HG02759 (cell line): ENCODE measurements at regions not wholly inside any gene's neighbourhood (a gene's known extent, or its start where the extent isn't known, plus 50 kb on each side); places are given as distances from the start of the nearest gene placed in this dataset.
A peak's percentile ranks its signal among the peaks of the same experiment; 100 is the strongest.
"Not testable (repeated sequence)": the region's sequence is repeated elsewhere in the genome, so short reads cannot be mapped to it uniquely, and the experiment has no call there.

Experiments used
- ATAC-seq: cut with Tn5 transposase; IDR thresholded peaks from one replicate; pipeline ENCODE4 v1.9.1; 2021; ENCODE audit warnings: mild to moderate bottlenecking, moderate library complexity; ENCODE audit not compliant: unreplicated experiment

- no peak for ATAC-seq
Measured at GRCh38 chr15:79538527-79538926, 106.4 kb downstream of the MINAR1 start.

DNA sequence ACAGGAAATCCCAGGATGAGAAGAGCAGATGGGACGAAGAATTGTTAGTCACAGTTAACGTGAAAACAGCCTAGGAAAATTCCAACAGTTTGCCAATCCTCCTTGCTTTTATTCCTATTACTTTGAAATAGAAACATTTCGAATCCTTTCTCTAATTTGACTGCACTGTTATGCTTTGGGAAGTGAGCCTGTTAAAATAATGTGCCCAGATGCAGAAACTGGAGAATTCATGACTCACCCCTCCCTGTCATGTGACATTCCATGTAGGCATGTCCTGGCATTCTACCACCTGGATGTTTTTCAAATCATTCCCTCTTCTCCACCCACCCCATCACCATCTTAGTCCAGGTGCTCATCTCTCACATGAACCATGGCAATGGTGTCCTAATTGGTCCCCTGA, 107.3 kb downstream of the MINAR1 start:
- ATAC-seq: no peak

DNA sequence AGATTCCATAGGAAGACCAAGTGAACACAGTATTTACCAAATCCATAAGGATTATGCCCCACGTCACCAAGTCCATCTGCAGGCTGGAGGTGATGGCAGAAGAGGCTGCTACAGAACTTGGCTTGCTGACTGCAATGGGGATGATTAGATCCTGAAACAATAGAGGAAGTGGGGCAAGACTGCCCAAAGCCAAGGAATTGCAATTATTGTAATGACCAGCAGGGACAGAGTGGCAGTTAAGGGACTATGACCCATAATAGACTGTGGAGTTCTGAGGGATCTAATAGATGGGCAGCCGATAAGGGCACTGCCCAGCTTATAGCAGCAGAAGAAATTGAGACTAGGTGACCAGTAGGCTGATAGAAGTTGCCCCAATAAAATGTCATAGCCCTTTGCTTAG, 108.4 kb downstream of the MINAR1 start:
- no peak for ATAC-seq

DNA sequence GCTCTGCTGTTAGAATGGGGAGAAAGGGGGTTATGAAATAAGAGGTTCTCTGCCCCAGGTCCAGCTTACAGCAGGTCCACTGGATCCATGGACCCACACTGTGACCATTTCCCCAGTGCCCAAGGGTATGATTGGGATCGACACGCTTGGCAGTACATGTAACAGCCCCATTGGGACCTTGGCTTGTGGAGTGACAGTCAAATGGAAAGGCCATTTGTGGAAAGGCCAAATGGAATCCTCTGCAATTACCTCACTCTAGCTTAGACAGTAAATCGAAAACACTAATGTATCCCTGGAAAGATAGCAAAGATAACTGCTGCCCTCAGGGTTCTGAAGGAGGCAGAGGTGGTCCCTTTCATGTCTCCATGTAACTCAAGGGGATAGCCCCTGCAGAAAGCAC, 109.1 kb downstream of the MINAR1 start:
- ATAC-seq: no peak

- no peak for ATAC-seq
Measured at GRCh38 chr15:79543097-79543496, 111.0 kb downstream of the MINAR1 start.

- ATAC-seq: no peak
Measured at GRCh38 chr15:79549196-79549595, 117.1 kb downstream of the MINAR1 start.

DNA sequence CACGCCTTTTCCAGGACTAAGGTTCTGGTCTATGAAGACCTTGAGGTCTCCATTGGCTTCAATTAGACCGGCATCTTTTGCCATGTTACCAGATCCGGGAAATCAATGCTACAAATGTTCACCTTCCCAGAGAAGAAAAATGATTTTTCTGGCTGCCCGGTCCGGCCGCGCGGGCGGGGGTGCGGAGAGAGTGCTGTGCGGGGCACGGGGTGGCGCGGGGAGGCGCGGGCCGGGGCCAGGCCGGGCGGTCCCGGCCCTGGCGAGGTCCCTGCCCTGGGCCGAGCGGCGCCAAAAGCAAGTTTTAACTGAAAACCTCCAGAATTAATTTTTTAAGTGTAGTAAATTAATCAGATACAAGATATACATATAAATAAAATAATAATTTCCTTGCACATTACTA, 128.2 kb downstream of the MINAR1 start:
- no peak for ATAC-seq

DNA sequence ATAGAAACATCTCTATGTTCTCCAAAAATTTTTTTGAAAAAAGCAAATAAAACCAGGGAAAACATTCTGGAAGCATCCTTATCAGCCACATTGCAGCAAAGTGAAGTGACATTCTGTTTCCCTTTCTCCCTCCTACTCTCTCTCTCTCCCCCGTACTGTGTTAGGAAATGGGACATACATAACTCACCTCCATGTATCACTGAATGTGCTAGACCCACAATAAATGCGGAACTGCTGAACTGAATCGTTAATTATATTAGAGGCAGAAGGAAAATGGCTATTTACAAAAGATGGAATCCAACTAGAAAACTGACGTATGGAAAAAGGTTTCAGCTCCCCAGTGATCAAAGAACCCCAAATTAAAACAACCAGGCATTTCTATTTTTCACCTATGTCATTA, 129.8 kb downstream of the MINAR1 start:
- ATAC-seq: no peak

DNA sequence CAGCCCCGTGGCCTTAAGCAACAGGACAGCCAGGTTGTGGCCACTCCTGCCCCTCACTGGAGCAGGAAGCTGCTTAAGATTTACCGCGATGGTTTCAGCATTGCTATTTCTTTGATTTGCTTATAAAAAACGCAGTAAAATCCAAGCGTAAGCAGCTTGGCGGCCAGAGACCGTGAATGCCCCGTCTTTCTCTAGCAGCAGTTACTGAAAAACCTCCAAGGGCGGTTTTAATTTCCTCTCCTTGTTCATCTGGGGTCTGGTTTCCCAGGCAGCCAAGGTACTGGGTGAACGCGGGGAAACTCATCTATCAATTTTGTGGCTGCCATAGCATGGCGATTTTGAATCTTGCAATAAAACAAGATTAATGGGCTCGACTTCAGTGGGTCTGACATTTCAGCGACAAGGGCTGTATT, 130.3 kb downstream of the MINAR1 start:
- no peak for ATAC-seq

GRCh38 chr15:79562899-79563298, 130.8 kb downstream of the MINAR1 start:
- no peak for ATAC-seq

GRCh38 chr15:79570004-79570403, 137.9 kb downstream of the MINAR1 start:
- no peak for ATAC-seq

DNA sequence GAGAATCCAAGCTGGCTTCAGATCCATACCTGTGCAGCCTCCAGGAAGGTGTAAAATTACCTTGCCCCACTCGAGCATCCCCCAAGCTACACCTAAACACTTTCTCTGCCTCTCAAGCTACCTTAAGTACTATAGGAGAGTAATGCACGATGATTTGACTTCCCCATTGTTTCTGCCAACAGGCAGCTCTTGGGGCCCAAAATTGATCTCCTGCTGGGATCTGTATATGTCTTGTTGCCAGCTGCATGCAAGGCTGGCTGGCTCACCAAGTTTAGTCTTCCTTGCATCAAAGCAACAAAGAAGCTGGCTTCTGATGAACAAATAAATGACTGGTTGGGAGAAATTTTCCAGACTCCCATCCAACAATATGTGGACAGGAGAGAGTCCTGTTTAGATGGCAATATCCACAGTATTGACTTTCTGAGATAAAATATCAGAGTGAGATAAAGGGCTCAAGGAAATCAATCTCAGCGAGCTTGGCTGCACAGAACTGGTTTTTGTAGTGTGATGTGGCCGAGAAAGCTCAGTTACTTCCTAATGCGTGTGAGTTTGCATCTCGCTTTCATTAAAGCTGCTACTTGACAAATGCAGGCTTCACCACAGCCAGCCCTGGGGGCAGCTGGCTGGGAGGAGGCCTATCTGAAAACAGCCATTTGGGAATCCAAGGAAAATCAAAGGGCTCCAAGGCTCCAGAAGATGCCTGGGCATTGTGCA, 140.7 kb downstream of the MINAR1 start:
- ATAC-seq: no peak

GRCh38 chr15:79574431-79575273, 142.5 kb downstream of the MINAR1 start:
- not testable (repeated sequence) for ATAC-seq

DNA sequence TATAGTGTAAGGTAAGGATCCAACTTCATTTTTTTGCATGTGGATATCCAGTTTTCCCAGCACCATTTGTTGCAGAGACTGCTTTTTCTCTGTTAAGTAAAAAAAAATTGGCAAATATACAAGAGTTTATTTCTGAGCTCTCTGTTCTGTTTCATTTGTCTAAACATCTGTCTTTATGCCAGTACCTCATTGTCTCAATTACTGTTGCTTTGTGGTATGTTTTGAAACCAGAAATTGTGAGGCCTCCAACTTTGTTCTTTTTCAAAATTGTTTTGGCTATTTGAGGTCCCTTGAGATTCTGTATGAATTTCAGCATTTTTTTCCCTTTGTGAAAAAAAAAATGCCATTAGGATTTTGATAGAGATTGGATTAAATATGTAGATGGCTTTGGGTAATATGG, 150.5 kb downstream of the MINAR1 start:
- no peak for ATAC-seq

DNA sequence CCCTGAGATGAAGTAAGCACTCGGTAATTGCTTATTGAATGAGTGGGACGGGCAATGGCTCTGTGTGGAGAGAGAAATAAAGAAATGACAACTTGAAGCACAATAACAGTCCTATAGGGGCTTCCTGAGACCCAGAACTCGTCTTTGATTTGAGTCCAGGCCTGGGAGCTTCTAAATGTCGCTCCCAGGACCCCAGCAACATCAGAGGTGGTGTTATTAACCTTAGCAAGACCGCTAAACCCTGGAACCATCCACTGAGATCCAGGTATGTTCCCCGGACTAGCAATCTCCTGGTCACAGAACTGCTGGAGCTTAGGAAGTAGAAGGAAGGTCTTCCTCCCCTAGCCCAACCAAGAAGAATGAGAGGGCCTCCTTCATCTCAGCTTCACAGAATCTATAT, 160.0 kb downstream of the MINAR1 start:
- no peak for ATAC-seq

DNA sequence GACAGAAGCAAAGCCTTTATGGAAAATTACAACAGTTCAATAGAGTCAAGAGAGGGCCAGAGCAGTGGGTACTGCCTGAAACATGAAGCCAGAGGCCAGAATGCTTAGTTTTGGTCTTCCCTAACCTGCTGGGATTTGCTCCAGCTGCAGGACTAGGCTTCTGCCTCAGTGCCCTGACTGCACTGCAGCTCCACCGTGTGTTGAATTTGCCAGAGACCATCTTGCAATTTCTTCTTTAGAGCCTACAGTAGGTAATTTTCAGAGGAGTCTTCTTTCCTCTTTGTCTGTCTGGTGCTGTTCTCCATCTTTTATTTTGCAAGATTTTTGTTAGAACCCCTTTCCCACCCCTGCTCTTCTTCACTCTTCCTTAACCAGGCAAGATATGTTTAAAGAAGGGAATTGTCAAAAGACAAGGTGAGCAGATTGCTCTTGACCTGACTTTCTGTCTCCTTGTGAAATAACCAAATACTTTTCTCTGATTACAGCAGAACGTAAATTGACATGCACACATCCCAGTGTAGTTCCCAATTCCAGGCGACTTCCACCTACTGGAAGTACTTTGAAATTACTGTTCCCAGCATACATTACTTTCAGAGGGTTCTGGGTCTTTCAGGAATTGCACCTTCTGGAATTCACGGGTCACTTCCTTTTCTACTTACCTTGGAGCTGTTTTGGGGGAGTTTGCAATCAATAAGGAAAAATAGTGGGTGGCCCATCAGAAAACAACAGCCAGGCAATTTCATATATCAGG, 161.2 kb downstream of the MINAR1 start:
- ATAC-seq: no peak

GRCh38 chr15:79595306-79595705, 163.2 kb downstream of the MINAR1 start:
- ATAC-seq: no peak

- peak; percentile 97 for ATAC-seq
Measured at GRCh38 chr15:79595995-79596622, 164.0 kb downstream of the MINAR1 start.

GRCh38 chr15:79598639-79599038, 166.5 kb downstream of the MINAR1 start:
- ATAC-seq: no peak

- ATAC-seq: no peak
Measured at GRCh38 chr15:79601405-79602086, 169.4 kb downstream of the MINAR1 start.

- ATAC-seq: no peak
Measured at GRCh38 chr15:79602180-79602579, 170.0 kb downstream of the MINAR1 start.
